Ectodermal cell (in vitro differentiated cells): ENCODE measurements at regions not wholly inside any gene's neighbourhood (a gene's known extent, or its start where the extent isn't known, plus 50 kb on each side); places are given as distances from the start of the nearest gene placed in this dataset.

ENCODE experiments used
- H3K27ac ChIP-seq: 2 replicates; pipeline ENCODE4 v1.7.0; 2013; ENCODE audit warnings: mild to moderate bottlenecking, low read depth, low read length; ENCODE audit not compliant: insufficient read depth, poor library complexity, severe bottlenecking
- H3K27me3 ChIP-seq: 2 replicates; pipeline ENCODE4 v1.7.0; 2013; ENCODE audit warnings: mild to moderate bottlenecking, low read length; ENCODE audit not compliant: insufficient read depth, control insufficient read depth, poor library complexity, severe bottlenecking
- H3K36me3 ChIP-seq: one replicate; pipeline ENCODE4 v1.7.0; 2013; ENCODE audit warnings: low read length; ENCODE audit not compliant: control insufficient read depth, insufficient read depth
- H3K4me1 ChIP-seq: one replicate; pipeline ENCODE4 v1.7.0; 2013; ENCODE audit warnings: low read length; ENCODE audit not compliant: control insufficient read depth, insufficient read depth
- H3K4me3 ChIP-seq: 2 replicates; pipeline ENCODE4 v1.7.0; 2013; ENCODE audit warnings: low read depth, low read length, control low read depth; ENCODE audit not compliant: insufficient read depth
- H3K9me3 ChIP-seq: 2 replicates; pipeline ENCODE4 v1.7.0; 2013; ENCODE audit warnings: mild to moderate bottlenecking, low read length, moderate library complexity; ENCODE audit not compliant: control insufficient read depth
- WGBS, 2 experiments: methylation state at CpG; one replicate each; pipeline ENCODE4 v1.1.7; 2013; ENCODE audit warnings: missing lambda C conversion rate in 2 of 2; 5-methylcytosine and 5-hydroxymethylcytosine counted together

GRCh38 chr10:77692782-77693181 lies 55.2 kb upstream of the KCNMA1 start:
- Histone ChIP-seq H3K4me1 (no peaks in the 10 kb centered on the region), H3K27ac (no peak overlapping the region), H3K9me3 (no peaks in the 10 kb centered on the region), H3K4me3 (no peak overlapping the region), H3K36me3 (no peaks in the 10 kb centered on the region), H3K27me3 (peaks cover 11% of the 10 kb centered on the region)
- WGBS, 2 experiments = 91 to 97% methylated on average over 3 of the region's 3 CpGs

GRCh38 chr10:77689339-77689738 lies 51.7 kb upstream of the KCNMA1 start:
- no peak overlapping the region for H3K4me3 ChIP-seq
- H3K9me3 ChIP-seq = no peaks in the 10 kb centered on the region
- 84 to 86% methylated on average over 5 of the region's 5 CpGs for WGBS, 2 experiments
- peaks cover 18% of the 10 kb centered on the region for H3K27me3 ChIP-seq
- no peak overlapping the region for H3K27ac ChIP-seq
- no peaks in the 10 kb centered on the region for H3K36me3 ChIP-seq
- peaks cover 21% of the 10 kb centered on the region for H3K4me1 ChIP-seq

GRCh38 chr10:77687621-77688020 lies 50.0 kb upstream of the KCNMA1 start:
- Histone ChIP-seq H3K9me3 (no peaks in the 10 kb centered on the region), H3K4me1 (peaks cover 21% of the 10 kb centered on the region), H3K36me3 (no peaks in the 10 kb centered on the region), H3K27ac (no peak overlapping the region), H3K27me3 (peaks cover 25% of the 10 kb centered on the region), H3K4me3 (no peak overlapping the region)
- WGBS, 2 experiments = 89% methylated on average over 2 of the region's 2 CpGs
